GM19395 (cell line): ENCODE measurements at regions not wholly inside any gene's neighbourhood (a gene's known extent, or its start where the extent isn't known, plus 50 kb on each side); places are given as distances from the start of the nearest gene placed in this dataset.

ENCODE experiments used
- ATAC-seq: cut with Tn5 transposase; IDR thresholded peaks from one replicate; pipeline ENCODE4 v1.9.1; 2021; ENCODE audit warnings: mild to moderate bottlenecking, moderate library complexity; ENCODE audit not compliant: unreplicated experiment

DNA sequence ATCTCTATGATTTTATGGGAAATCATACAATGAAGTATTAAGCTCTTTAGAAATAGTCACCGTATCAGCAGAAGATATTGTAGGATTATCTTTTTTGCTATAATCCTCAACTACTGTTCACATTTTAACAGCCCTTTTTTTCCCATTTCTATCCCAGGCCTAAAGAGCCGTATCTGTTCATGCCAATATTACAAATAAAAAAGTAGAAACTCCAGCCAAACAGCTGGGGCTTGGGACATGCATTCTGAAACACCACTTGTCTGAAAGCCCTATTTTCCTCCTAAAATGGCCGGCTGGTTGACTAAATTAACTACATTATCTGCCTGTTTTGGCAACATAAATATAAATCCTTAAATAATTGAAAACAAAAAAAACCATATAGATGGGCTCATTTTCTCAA, 477.8 kb downstream of the CDH2 start:
- no peak for ATAC-seq

DNA sequence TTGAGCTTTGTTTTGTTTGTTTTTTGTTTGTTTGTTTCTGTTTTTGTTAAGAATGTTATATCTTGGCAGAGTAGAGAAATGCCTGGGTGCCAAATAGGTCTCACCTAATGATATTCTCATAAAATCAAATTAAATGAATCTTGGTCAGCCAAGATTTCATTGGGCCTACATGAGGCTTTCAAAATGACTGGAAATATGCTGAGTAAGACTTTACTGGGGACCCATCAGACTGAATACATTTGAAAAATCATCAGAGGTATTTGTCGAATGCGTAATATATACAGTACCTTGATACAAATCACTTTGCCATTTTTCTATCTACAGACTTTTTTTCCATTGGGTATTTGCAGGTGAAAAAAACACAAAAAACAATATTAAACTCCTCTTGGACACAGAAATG, 480.8 kb downstream of the CDH2 start:
- ATAC-seq, result no peak

DNA sequence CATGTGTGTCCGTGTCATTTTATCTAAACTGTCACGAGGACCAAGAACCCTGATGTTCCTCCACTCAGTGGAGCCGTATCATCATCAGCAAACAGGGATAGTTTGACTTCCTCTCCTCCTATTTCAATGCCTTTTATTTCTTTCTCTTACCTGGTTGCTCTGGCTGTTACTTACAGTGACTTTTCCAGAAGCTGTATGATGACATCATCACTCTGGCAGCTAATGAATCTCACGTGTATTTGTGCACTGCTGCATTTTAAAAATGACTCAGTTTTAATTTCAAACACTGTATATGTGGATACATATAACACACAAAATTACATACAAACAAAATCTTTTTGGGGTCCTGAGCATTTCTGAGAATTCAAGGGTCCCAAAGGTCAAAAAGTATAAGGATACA, 481.4 kb downstream of the CDH2 start:
- ATAC-seq, result no peak

DNA sequence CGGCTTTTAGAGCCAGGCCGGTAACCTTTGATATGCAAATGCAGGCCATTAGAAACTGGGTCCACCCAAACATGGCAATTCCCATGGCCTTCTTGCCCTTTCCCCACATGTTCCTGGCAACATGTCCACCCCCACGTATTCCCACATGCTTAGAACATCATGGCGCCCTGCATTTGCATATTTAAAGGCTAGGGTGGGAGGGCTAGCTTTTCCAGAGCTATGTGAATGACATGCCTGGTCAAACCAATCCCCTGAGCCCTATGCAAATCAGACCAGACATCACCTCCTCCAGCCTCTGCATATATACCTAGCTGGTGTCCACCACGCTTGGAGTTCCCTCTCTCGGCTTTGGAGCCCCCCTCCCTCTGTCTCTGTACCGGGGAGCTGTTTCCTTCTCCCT, 481.9 kb downstream of the CDH2 start:
- no peak for ATAC-seq

DNA sequence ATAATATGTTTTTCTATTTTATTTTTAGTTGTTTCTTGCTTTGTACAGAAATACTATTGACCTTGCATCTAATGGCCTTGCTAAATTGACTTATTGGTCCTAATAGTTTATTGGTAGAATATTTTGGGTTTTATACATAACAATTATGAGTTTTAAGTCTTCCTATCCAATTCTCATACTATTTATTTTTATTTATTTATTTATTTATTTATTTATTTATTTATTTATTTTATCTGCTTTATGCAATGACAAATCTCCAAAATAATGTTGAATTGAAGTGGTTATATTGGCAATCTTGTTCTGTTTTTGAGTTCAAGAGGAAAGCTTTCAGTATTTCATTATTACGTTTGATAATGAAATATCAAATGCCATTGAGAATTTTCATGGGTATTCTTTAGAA, 488.3 kb downstream of the CDH2 start:
- no peak for ATAC-seq

DNA sequence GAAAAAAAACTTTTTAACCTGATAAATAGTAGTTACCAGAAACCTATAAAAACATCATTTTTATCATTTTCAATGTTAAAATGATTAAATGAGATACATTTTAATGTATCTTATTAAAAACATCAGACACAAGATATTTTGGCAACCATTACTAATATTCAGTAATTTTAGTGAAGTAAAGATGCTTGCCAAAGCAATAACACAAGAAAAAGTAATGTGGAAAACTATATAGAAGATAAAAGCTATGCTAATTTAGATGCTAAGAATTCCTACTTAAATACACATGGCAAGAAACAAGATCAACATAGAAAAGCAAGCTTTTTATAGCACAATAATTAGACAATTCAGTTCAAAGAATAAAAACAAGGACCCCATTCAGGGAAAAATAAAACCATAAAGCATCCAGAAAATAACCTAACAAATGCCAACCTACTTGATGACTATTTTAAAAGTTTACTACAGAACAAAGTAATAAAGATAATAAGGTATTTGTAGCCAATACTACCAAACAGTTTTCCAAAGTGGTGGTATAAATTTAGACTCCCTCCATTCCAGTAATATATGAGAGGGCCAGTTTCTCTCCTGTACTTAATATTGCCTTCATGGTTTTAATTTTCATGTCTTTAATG, 489.5 kb downstream of the CDH2 start:
- no peak for ATAC-seq

DNA sequence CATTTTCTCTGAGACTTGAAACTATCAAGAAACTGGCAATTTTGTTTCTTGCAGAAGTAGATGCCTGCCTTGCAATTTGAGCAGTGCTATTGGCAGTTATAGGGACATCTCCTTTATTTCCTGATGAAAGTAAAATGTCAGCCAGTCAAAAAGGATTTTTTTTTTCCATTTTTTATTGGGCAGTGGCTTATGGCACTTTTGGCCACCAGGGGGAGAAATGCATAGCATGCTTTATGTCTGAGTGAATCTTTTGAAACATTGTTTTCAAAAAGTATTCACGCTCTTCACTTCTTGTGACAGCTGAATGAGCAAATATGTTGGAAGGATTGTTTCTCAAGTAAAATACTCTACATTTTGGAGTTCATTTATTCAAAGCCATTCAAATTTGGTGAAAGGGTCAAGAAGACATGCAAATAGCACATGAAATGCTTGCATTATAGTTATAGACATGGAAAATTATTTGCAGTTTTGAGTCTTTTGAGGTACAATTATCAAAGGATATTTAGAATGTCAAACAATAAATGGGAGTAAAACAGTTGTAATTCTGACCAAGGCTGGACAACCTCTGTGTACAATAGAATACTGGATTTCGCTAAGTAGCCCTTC, 491.0 kb downstream of the CDH2 start:
- ATAC-seq, result no peak

DNA sequence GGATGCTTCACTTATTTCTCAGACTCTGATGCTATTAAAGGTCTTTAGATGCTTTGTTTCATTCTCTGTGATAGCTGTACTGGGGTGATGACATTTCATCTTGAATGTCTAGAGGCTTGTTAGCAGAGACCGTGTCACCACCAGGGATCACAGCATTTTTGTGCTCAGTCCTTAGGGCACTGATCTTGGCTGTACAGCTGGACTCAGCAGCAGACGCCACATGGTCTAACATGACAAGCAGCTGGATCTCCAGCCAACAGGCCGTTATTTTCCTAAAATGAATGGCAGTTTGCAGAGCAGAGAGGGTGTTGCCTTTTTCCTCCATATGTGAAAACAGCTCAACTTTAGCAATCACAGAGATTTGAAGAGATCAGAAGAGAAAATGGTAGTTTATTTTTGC, 491.8 kb downstream of the CDH2 start:
- no peak for ATAC-seq

DNA sequence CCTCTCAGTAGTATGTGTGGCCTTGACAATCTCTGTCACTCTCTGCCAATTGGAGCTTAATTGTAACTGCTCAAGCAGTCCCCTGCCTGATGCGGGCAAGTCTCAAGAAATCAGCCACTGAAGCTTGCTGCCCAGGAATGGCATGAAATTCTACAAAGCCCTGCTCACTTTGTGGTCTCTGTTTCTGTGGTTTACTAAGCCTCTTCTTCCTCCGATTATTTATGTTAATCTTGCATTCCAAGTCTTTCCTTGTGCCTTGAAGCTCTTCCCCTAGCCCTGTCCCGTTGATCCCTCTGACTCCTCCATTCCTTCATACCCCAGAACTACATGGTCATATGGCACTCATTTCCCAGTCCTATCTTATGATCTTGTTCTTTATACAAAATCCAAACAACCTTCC, 489.3 kb upstream of the CHST9 start:
- ATAC-seq, result no peak

DNA sequence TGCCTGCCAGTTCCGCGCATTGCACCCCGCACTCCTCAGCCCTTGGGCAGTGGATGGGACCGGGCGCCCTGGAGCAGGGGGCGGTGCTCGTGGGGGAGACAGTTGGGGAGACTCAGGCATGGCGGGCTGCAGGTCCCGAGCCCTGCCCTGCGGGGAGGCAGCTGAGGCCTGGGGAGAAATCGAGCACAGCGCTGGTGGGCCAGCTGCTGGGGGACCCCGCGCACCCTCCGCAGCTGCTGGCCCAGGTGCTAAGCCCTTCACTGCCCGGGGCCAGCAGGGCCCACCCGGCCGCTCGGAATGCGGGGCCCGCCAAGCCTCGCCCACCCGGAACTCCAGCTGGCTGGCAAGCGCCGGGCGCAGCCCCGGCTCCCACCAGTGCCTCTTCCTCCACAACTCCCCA, 488.8 kb upstream of the CHST9 start:
- ATAC-seq, result no peak

DNA sequence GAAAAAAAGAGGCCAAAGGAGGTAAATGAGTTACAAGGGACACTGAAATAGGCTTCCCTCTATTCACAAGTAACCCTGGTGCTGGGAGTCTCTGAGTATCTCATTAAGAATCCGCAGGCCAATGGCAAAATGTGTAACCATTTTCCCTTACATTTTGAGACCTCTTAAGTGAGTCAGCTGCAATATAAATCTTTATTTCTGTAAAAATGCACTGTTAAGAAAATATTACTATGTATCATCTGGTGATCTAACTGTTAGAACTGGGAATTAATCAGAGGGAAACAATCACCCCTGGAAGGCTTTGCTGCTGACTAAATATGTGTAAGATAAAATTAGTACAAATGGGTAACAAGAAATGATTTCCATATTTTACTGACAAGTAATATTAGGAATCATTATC, 483.1 kb upstream of the CHST9 start:
- ATAC-seq, result no peak

DNA sequence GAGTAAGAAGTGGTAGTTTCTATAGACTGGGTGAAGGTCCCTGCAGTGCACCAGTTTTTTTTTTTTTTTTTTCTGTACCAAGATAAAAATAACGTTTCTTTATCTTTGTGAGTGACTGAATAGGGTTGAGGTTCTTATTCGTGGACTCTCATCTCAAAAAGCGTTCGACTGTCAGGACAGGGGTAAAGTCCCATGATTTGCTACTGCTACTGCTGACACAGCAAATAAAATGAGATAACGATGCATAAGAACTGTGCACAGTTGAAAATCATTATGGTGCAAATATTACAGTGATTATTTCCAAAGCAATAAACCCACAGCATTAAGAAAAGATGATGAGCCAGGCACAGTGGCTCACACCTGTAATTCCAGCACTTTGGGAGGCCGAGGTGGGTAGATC, 482.0 kb upstream of the CHST9 start:
- ATAC-seq, result no peak

DNA sequence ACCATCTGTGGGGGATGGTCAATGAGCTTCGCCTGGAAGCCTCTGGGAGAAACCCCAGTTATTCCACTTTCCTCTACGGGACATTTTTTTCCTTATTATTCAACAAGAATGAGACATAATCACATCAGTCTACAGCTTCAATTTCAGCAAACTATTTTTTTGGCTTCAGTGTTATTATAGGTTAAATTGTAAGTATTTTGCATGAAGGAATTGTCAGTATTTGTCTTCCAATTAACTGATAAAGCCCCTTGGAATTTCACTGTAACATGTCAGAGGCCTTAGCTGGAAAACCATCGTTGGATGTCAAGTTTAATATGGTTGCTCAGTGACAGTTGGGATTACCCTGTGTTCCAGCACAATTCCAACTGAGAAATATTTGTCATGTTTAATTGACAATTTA, 480.9 kb upstream of the CHST9 start:
- no peak for ATAC-seq

DNA sequence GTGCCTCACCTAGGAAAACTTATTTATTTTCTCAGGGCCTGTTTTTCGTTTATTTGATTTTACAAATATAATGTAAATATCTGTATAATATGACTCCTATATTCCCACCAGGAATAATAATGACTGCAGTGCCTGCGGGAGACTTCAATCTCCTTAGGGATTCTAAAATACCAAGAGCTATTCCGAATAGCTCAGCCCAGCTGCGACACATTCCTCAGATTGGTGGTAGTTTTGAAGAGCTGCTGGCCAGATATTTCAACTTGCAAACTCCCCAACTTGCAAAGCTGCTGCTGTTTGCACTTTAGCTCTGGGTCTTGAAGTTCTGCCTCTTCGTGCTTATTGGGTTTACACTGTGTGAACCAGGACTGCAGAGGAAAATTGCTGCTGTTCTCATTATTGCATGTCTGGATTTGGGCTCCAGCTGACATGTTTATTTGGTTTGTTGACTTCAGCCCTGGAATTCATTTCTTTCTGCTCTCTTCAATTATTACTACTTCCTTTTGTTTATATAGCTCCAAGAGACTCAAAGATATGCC, 480.2 kb upstream of the CHST9 start:
- ATAC-seq, result no peak

DNA sequence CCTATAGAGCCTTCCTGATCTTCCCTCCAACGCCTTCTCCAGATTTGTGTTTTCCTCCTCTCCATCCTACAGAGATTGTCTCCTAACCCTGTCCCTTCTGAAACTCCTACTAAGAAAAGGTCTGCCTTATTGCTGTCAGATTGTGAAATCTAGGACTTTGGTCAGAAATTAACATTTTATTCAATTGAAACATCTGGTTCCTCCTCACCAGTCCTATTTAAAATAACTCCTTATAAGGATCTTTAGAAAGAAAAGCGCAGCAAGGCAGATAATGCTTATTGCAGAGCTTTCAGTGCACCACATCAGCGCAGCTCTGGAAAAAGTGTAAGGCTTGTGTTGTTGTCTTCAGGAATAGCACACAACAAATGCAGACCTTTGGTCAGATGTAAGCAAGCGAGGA, 477.8 kb upstream of the CHST9 start:
- no peak for ATAC-seq

DNA sequence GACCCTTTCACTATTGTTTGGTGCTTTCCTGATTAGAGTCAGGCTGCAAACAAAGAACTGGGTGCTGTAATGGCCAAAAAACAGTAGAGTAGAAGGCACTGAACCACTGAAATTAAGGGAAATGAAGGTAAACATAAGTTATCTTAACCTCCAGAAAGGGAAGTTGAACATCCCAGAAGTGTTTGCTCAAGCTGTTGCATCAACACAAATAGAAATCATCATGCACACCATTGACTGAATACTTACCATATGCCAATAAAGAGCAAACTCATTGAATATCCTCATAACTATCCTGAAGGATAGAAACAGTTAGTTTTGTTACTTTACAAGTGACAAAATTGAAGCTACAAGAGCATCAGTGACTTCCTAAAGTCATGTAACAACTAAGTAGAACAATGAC, 477.4 kb upstream of the CHST9 start:
- ATAC-seq, result no peak

DNA sequence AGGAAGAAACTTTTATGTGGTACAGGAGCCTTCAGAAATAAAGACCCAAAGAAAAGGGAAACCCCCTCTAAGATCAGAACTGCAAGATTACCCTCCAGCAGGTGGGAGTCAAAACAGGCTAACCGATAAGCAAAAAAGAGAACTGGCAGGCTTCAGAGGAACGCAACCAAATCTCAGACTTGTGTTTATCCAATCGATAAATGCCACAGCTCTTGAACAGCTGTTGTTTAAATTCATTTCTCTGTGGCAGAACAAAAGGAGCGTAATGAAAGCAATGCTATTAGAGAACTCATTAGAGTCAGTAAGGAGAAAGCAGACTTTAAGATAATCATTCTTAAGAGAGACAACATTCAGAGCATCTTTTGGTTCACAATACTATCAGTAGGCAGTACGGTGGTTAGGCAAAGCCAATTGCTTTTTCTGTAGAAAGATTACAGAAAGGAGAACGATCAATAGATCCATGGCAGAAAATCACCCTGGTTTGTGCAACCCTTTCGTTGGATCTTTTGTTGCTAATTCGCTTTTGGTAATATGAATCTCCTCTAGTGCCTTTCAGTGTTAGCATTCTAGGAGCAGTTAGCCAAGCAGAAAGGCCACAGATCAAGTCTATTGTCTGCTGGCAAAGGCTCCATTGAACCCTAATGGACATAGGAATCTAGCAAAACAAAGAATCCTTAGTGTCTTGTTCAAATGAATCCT, 476.4 kb upstream of the CHST9 start:
- no peak for ATAC-seq

DNA sequence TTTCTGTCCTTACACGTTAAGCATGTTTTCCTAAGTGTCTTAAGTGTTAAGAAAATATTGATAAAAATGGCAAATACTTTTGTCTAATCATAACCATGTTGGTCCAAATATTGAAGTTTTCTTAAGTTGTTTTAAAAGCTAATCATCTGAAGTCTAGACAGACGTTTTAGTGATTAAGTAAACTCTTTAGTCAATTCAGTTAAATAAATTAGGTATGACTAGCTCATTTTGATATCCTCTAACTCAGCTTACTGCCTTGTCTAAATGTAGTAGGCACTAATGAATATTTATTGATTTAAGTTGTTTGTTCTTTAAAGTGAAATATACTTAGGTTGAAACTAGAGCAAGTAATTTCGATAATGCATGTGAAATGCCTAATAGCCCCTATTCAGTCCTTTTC, 471.8 kb upstream of the CHST9 start:
- ATAC-seq, result no peak

DNA sequence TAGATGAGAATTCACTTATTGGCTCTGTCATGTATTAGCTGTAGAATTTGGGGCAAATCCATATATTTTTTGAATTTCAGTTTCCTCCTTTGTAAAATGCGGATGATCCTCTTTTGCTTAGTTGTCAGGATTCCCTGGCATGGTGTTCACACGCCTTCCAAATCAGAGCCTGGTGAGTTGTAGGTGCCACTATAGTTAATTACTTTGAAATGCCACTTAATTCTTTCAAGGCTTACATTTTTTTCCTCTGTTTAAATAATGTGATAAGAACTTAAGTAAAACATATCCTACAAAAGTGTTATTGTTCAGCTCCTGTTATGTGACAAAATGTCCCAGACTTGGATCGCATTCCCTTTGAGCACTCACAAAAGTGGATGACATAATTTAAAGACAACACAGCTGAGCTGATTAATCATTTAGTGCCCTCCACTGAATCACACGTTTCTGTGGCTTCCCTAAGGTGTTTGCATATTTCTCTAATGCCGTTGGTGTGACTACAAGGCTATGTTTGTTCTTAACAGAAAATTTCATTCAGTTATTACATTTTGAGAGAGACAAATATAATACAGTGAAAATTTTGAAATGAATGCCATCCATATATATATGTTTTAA, 471.2 kb upstream of the CHST9 start:
- ATAC-seq, result no peak

DNA sequence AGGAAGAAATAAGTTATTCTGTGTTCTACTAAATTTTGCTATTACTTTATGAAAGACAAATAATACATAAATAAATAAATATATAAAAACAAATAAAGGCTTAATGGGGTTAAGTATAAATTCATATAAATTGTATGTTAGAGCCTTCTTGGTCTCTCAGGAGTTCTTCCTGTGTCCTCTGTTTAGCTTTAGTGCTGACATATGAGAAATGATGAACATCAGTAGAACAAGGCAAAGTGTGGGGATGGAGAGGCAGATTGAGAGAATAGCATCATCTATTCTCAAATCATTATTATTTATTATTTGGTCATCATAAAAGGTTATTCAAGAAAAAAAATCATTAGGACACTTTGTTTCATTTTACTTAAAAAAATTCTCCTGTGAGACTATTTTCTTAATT, 468.1 kb upstream of the CHST9 start:
- ATAC-seq, result no peak

DNA sequence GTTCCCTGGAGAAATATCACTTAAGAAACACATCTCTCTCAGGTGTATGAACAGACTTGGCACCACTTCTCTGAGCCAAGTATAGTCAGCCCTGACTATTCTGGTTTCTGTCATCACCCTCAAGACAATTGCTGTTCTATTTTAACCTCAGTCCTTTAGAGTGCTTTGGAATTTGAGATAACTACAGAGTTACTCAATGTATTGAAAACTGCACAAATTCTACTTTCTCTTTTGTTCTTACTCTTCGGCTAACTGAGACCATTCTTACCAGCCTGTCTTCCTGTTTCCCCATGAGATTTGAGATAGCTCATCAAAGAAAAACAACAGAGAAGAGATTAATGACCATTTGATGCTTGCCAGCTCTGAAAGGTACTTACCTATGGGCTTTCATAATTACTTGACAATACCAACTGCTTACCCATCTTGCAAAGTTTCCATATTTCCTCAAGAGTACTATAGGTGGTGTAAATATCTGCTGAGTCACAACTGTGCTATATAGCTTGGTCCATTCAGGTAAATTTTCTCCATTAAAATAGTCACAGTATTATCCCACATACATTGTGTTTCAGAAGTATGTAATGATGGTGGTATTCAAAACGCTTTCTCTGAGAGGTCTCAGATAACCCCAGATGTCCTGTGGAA, 467.5 kb upstream of the CHST9 start:
- peak; percentile 81 for ATAC-seq
